ENCODE measurements at regions not wholly inside any gene's neighbourhood (a gene's known extent, or its start where the extent isn't known, plus 50 kb on each side); places are given as distances from the start of the nearest gene placed in this dataset.

DNA sequence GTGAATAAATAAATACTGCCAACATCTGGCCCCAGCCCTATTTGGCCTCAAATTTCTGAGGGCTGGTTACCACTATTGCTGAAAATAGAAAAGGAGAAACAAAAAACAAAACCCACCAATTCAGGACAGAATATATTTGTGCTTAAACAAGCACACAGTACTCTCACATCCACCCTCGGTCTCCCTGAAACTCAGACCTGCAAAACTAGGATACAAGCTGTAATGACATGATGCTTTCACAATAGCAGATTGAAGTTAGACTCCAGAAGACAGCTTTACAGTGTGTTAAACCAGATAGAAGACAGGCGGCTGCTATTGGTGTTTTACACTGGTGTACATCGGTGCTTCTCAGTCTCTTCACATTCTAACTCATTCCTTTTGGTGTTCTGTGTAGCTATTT, 214.9 kb upstream of the DMRT1 start:
- ATAC-seq = no peak
- DNase-seq (ENCODE audit: low spot score) = no peak

DNA sequence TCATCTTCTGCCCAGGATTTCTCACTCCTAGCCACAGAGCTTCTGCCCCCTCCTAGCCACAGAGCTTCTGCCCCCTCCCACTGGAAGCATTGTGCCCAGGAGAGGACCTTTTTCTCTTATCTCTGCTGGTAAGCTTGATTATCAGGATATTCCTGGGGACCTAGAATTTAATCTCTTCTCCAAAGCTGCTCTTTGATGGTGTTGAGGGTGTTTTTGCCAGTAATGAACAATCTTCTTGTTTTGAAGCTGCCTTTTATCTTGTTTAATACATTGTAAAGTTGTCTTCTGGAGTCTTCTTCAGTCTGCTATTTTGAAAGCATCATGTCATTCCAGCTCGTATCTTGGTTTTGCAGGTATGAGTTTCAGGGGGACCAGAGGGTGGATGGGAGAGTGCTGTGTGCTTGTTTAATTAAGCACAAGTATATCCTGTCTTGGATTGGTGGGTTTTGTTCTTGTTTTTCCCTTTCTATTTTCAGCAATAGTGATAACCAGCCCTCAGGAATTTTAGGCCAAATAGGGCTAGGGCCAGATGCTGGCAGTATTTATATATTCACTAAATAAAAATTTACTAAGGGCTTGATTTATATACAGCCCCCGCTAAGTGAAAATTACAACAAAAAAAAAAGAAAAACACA, 214.0 kb upstream of the DMRT1 start:
- ATAC-seq (no peak), DNase-seq (ENCODE audit: low spot score) (no peak)

DNA sequence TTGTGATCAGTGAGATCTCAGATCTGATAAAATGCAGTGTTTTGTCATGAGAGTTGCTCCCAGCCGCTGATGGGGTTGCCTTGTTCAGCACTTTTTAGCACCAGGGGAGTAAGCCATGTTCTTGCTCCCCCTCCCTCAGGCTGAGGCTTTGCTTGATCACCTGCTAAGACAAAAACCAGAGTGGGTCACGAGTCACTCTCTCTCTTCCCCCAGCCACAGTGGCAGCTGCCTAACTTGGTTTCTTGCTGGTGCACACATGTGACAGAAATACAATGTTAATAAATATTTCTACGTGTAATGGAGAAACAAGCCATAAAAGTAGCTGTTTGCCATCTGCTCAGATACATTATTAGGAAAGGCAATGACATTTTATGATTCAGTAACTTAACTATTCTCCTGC, 212.4 kb upstream of the DMRT1 start:
- DNase-seq (ENCODE audit: low spot score) (no peak), ATAC-seq (no peak)

DNA sequence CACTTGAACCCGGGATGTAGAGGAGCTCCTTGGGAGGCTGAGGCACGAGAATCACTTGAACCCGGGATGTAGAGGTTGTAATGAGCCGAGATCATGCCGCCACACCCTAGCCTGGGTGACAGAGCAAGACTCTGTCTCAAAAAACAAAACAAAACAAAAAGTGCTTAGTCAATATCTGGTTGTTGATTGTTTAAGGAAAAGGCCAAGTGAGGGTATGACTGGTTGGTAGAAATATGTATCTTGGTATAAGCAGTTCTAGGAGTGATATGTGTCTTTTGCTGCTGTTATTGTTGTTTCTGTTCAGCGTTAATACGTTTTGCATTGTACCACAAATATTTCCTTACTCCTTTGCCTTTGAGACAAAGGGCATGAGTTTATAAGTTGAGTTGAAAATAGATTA, 210.7 kb upstream of the DMRT1 start:
- no peak for DNase-seq (ENCODE audit: low spot score)
- ATAC-seq = no peak

DNA sequence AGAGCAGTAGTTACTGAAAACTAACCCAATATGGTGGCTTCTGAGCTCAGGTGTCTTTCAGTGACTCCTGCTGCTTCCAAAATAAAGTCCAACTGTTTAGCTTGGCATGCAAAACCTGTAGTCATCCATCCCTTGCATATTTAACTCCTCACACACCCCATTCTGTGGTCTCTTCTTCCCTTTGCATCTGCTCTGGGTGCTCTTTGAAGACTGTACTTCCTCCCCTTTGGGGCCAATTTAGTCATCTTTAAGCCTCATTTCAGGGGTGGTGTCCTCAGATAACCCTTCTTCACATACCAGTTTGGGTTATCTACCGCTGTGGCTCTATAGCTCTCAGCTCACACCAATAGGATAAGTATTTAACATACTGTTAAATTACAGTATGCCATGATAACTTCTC, 209.9 kb upstream of the DMRT1 start:
- DNase-seq (ENCODE audit: low spot score) (no peak), ATAC-seq (no peak)

DNA sequence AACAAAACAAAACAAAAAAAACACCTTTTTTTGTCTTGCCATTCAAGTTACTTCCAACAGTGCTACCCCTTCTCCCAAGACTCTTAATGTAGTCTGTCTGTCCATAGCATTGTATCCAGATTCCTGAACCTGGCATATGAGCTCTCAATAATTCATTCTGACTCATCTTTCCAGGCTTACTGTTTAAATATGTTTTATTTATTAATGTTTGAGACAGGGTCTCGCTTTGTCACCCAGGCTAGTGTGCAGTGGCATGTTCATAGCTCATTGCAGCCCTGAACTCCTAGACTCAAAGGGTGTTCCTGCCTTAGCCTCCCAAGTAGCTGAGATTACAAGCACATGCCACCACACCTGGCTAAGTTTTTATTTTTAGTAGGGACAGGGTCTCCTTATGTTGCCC, 208.0 kb upstream of the DMRT1 start:
- no peak for ATAC-seq
- DNase-seq (ENCODE audit: low spot score) = no peak

DNA sequence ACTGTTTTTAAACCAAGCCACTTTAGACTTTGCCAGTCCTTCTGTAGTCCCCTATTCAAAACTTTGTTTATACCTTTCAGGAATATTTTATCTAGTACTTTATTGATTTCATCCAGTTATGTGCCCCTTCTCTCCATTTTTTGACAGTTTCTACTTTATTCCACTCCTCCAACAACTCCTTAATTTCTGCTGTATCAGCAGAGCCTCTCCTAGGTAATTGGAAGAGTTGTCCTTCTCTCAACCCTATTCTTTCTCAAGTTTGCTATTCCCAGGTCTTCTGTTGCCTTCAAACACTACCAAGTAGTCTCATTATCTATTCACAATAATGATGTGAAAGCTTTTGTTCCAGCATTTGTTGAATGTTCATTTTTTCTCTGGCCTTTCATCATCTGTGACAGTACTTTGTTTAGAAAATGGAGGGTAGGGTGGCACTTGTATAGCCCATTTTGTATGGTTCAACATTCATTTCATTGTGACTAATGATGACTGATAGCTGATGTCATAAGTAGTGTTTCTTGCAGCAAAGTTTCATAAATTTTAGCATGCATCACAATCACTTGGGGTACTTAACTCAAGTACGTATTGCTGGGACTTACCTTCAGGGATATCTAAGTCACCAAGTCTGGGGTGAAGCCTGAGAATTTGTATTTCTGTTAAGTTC, 204.4 kb upstream of the DMRT1 start:
- no peak for DNase-seq (ENCODE audit: low spot score)
- no peak for ATAC-seq

DNA sequence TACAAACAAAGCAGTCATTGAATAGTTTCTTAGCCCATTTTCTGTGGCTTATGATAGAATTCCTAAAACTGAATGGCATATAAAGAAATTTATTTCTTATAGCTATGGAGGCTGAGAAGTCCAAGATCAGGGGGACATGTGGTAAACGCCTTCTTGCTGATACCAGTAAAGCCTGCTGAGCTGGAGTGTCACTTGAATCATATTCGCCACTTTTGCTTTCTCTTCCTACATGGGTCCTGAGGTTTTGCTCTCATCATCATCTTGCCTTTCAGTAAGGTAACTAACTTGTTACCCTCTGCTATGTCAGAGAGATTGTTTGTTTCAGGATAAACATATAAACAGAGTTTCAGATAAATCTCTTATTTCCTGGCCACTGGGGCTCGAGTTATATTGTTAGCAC, 203.3 kb upstream of the DMRT1 start:
- DNase-seq (ENCODE audit: low spot score) (no peak), ATAC-seq (no peak)

DNA sequence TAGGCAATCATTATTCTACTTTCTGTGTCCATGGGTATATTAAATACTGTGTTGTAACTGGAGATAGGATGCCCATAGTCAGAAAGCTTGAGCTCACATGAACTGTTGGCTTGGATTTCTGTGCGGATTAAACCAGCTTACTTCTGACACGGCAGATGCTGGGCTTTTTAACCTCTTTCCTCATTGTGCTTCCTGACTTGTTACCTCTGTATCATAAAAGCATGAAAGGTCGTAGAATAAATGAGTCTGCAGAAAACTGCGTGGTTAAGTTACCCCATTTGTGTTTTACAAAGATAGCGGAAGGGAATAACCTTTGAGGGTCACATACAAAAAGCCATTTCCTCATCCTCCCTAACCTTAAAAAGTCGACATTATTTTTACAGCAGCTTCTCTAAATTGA, 199.5 kb upstream of the DMRT1 start:
- DNase-seq (ENCODE audit: low spot score) (no peak), ATAC-seq (no peak)

DNA sequence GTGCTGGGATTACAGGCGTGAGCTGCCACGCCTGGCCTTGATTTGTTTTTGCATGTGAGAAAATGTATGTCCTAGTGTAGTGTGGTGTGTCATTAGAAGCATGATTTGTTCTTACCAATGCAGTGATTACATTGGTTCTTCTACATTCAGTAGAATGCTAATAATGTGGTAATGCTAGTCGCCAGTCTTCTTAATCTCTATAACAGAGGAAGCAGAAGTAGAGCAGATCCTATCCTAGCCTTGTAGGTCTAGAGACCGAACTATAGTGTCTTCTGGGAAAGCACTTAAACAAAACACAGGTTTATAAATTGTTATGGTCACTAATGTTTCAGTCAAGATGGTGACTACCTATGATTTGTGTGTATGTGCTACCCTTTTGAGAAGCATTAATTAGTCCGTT, 197.5 kb upstream of the DMRT1 start:
- no peak for ATAC-seq

DNA sequence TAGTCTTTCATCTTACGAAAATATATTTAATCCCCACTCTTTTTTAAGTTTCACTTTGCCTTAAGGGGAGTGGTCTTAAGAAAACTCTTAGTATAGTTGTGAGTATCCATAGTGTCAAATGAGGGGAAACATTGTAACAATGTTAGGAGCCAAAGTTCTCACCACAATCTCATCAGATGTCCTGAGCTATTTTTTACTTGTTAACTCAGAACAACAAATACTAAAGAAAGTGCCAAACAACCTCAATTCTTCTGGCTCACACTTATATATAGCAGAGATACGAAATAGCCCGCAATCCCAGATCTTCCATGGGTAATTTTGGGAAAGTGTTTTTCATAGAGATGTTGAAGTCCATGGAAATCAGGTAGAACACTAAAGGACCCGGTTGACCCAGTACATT, 194.0 kb upstream of the DMRT1 start:
- ATAC-seq = no peak
- DNase-seq (ENCODE audit: low spot score) = no peak

More for the DNA sequence above, 197.5 kb upstream of the DMRT1 start:
- DNase-seq (ENCODE audit: low spot score) = no peak

DNA sequence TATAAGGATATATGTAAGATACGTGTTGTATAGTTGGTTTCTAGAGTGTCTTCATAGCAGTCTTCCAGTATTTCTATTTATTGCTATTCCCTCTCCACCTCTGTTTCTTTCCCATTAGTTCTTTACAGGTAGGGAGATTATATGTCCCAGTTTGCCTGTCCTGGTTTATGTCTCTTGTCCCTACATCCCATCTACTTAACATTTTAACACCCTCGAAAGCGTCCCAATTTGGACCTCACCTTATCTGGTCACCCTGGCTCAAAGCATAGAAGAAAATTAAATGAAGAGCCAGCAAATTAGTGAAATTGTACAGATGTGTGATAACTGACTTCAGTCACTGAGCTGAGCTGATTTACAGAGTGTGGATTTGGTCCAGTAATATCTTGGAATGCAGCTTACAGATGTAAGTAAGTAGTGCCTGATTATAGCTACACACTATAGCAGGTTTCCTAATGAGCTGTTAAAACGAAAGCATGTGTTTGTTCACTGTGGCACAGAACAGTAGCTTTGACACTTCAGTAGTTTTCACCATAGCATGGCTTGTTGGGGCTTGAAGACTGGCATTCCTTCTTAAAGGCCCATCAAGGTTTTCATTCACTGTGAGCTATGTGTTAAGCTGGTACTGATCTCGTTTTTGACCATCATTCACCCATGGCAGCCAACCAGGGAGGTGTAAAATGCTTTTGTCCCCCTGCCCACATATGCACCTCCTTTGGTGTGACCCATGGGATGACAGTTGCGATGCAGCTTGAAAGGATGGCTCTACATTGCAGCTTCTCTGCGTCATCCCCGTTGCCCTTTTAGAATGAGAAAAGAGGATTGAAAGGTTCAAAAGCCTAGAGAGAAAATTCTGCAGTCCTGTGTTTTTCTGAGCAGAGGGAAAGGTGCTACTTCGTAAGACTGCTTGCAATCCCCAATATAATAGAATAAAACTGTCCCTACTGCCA, 192.1 kb upstream of the DMRT1 start:
- DNase-seq (ENCODE audit: low spot score) (no peak), ATAC-seq (no peak)

DNA sequence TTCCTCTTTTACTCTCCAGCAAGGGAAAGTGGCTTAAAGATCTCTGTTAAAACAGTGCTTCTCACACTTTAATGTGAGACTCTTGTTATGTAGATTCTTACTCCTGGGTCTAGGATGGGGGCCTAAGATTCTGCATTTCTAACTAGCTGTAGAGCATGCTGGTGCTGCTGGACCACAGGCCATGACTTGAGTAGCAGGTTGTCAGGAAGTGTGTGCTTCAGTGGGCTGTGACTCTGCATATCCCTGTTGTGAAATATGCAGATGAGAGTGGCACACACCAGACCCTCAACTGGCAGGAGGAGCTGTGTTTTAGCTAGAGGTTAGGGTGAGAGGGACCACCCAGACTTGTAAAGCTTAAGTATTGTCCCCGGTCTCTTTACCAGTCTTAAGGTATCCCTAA, 191.1 kb upstream of the DMRT1 start:
- DNase-seq (ENCODE audit: low spot score) (no peak), ATAC-seq (peak; percentile 16)

DNA sequence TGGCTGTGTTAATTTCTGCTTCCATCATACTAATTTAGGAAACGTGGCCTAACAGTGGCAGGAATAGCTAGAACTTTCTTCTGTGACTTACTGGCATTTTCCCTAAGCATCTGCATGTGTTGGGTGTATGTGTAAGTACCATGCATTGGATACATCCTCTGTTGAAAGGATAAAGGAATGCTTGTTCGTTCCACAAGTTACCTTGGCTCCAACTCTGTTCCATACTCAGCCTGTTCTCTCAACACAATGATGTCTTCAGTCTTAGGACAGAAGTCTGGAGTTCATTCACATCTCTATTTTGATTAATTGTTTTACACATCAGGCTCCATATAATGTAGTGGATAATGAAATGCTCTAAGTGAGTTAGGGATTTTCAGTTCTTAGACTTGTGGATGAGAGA, 190.1 kb upstream of the DMRT1 start:
- no peak for ATAC-seq
- DNase-seq (ENCODE audit: low spot score) = no peak

DNA sequence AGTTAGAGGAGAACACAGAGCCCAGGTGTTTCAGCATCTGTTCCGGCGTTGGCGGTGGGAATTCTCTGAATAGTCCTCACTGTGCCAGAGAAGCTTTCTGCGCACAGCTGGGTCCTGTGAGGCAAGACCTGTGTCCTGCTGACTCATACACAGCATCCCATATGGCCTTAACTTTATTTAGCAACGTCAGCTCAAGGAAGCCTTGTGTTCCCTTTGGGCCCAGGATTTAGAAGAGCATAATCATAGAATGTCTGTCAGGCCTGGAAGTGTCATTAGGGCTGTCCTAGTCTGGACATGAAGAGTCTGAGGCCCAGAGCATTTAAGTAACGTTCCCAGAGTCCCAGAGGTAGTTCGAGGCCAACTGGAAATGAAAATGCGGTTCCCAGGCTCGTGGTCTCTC, 188.6 kb upstream of the DMRT1 start:
- ATAC-seq = peak; percentile 16
- DNase-seq (ENCODE audit: low spot score) = no peak

DNA sequence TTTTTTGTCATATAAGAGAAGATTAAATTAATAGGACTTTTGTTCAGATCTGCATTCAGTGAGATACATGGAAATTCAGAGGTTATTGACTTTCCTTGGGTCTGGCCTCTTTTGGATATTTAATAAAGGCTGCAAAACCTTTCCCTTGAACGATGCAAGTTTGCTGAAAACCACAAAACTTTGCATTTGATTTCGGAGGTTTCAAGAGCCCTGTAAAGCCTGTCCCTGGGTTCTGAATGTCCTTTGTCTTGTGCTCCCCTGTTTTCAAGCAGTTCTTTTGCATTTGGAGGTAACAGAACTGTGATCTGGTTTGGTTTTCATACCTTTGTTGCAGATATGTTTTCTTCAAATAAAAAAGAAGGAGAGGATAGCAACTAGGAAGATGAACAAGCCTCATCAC, 188.1 kb upstream of the DMRT1 start:
- no peak for DNase-seq (ENCODE audit: low spot score)
- ATAC-seq = no peak

DNA sequence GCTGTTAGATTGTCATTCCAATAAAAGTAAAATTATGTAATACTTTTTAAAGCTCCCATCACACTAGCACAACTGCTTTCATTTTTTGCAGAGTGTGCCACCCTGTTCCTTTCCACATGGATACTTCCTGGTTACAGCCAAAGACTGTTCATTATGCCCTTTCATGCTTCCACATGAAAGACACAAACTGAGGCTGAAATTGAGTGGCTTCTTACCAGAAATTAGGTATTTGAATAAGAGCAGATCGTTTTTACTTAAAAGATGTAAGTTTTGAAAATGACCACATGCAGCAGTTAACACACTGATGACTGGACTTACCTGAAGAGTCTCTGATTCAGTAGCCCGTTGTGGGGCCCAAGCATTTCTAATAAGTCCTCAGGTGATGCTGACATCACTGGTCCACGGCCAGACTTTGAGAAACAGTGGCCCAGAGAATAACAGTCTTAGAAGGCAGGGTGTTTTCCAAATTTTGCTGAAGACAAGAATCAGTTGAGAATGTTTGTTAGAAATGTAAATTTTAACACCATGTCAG, 187.6 kb upstream of the DMRT1 start:
- DNase-seq (ENCODE audit: low spot score) = no peak
- ATAC-seq = no peak

DNA sequence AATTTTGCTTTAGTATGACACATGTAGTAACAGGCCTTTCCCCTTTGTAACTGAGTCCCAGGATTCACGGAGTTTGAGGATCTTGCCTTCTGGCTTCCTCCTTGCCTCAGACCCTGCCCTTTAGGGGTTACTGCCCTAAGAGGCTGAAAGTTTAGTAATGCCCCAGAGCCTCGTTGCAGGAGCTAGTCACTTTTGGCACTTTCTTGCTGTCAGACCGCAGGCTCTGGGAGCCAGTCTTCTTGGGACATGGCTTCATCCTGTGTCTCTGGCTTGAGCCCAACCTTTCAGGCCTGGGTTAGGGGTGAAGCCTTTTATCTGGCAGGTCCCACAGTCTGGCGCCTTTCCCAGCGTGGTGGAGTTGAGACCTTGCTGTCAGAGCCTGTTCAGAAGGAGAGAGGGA, 185.6 kb upstream of the DMRT1 start:
- DNase-seq (ENCODE audit: low spot score) (peak; percentile 73), ATAC-seq (peak; percentile 72)

DNA sequence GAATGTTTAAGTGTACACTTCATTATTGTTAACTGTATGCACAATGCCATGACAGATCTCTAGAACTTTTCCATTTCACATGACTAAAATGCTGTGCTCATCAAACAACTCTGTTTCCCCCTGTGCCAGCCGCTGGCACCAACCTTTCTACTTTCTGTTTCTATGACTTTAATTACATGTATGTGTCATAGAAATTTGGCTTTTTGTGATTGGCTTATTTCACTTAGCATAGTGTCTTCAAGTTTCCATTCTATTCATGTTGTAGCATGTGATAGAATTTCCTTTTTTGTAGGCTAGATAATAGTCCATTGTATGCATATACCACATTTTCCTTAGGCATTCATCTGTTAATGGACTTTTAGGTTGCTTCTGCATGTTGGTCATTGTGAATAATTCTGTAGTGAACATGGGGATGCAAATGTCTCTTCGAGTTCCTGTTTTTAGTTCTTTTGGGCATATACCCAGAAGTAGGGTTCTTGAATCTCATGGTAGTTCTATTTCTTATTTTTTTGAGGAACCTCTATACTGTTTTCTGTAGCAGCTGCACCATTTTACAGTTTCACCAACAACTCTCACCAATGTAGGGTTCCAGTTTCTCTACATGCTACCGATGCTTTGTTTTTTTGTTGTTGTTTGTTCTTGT, 184.4 kb upstream of the DMRT1 start:
- no peak for DNase-seq (ENCODE audit: low spot score)
- no peak for ATAC-seq

DNA sequence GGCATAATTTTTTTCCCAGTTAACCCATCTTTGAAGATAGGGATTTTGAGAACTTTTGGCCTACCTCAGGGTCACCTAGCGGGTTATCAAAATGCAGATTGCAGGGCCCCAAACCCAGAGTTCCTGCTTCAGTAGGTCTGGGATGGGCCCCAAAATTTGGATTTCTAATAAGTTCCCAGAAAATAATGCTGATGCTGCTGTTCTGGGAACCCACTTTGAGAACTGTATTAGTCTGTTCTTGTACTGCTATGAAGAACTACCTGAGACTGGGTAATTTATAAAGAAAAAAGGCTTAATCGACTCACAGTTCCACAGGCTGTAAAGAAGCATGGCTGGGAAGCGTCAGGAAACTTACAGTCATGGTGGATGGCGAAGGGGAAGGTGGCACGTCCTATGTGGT, 182.2 kb upstream of the DMRT1 start:
- DNase-seq (ENCODE audit: low spot score) (no peak), ATAC-seq (no peak)

DNA sequence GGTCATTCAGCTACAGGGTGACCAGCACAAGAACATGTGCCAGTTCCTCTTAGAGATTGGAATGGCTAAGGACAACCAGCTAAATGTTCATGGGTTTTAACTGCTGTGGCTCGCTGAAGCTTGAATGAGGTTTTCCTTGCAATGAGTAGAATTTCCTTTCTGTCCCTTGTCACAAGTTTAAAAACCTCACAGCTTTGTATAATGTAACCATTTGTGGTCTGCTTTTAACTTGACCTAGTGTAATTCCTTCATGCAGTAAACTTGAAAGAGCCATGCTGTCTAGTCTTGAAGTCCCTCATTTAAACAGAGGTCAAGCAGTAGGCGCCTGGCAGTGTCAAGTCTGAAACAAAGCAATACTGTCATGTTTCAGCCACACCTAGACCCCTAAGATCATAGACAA, 181.3 kb upstream of the DMRT1 start:
- ATAC-seq (no peak), DNase-seq (ENCODE audit: low spot score) (no peak)

Measured in left lobe of liver (tissue), 2 donors.